ENCODE measurements at regions not wholly inside any gene's neighbourhood (a gene's known extent, or its start where the extent isn't known, plus 50 kb on each side); places are given as distances from the start of the nearest gene placed in this dataset.

DNA sequence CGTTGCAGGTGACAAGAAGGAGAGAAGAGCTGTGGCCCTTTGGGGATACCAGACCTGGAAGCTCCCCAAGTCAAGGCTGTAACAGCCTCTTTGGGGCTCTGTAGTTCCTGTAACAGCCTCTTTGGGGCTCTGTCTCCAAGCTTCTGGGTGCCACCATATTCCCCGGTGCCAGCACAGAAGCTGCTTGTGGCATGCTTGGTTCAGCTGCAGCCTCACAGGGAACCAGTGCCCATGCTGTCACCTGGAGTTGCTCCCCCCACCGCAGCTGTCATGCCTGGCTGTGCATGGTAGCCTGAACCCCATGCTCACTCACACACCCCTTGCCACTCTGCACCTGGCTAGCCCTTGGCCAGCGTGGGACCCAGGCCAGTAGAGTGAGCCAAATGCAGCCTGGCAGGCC, 109.1 kb downstream of the ELAPOR2 start:
- in situ Hi-C loops (cut with HindIII; ENCODE audit: low sequenced_read_pairs): no loop called here

DNA sequence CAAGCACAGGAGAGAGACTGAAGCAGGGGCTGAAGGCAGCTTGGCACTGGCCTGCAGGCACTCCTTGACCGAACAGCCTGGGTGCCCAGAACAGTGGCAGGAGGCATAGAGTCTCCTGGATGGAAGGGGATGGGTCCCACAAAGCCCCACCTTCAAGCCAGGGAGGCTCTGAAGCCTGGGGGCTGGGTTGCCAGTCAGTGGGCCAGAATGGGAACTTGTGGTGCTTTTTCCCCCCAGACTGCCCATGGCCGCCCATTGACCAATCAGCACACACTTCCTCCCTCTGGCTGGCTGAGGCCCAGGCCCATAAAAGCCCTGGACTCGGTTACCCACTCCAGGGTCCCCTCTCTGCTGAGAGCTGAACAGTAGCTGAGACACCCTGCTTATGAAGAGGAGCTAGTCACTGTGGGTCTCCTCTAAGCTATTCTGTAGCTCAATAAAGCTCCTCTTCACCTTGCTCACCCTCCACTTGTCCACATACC, 109.6 kb downstream of the ELAPOR2 start:
- in situ Hi-C loops (cut with HindIII; ENCODE audit: low sequenced_read_pairs): loop anchor here (5.0 to 25.0 kb wide), 2 partner anchors 38 to 187 kb away; no protein-coding TSS in a partner anchor

DNA sequence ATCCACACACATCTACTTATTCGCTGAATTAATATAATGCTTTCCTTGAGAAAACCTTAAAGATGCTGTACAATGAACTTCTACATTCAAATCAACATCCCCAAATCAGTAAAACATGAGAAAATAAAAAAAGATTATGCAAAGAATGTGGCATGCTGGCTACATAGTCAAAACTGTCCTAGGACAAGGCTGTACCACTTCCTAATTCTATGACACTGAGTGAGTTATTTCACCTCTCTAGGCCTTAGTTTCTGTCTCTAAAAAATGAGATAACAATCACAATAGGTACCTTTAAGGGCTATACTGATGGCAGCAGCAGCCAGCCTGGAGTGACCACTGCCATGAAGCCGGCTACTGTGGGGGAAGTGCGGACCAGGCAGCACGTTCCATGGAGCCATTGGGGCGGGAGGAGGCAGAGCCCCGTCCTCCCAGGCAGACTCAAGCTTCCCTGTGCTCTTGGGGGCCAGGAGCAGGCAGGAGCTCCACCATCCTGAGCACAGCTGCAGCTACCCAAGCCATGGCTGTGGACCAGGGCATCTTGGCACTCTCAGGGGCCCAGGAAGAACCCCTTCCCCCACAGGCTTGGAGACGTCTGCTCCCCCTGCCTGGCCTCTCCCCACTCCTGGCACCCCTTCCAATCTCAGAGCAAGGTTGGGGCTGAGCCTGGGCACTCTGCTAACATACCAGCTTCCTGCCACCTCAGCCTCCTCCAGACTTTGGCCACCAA, 110.2 kb downstream of the ELAPOR2 start:
- in situ Hi-C loops (cut with HindIII; ENCODE audit: low sequenced_read_pairs): loop anchor here (5.0 to 25.0 kb wide), 2 partner anchors 37 to 188 kb away; no protein-coding TSS in a partner anchor

DNA sequence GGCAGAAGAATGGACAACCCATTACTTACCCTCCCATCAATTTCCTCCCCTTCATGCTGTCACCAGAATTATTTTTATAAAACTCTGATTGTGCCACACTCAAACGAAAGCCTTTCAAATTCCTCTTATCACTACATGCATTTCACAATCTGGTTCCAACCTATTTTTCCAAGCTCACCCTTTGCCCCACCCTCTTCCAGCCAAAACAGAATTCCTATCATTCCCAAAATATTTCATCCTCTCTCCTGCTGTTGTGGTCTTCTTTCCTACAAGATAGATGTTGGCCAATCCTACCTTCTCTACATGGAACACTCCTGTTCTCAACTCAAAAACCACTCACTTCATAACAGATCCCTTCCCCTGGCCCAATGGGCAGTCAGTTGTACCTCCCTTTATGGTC, 111.5 kb downstream of the ELAPOR2 start:
- in situ Hi-C loops (cut with HindIII; ENCODE audit: low sequenced_read_pairs): loop anchor here (5.0 to 25.0 kb wide), 2 partner anchors 36 to 189 kb away; no protein-coding TSS in a partner anchor

DNA sequence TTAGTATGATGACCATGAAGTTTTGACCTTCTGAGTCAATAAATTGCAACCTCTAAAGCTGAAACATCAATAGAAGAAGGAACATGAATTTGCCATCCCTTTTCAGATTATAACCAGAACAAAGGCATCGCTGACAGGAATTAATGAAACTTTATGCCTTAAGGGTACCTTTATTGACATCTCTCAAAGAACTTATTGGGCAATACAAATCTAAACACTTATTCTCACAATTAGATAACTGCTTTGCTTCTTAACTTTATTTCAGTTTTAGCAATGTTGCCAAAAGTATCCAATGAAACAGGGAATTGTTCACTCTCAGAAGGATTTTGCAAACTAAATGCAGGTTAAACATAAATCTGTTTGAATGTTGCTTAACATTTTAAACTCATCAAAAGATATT, 116.0 kb downstream of the ELAPOR2 start:
- in situ Hi-C loops (cut with HindIII; ENCODE audit: low sequenced_read_pairs): loop anchor here (25.0 kb wide), 1 partner anchor 194 kb away; no protein-coding TSS in a partner anchor

DNA sequence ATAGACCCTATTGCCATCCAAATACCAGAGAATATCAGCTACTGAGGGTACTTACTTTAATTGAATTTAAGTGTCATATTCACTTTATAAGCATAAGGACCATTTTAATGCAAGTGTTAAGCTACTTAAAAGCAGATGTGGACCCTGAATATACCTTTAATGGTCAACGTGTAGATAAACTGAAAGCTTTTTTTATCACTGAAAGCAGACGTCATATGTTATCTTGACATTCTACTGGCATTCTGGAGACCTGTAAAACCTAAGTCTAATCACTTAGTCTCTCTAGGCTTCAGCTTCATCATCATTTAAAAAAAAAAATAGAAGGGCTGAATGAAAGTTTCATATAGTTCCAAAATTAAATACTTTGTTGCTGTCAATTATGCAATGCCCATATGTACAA, 116.5 kb downstream of the ELAPOR2 start:
- in situ Hi-C loops (cut with HindIII; ENCODE audit: low sequenced_read_pairs): loop anchor here (25.0 kb wide), 1 partner anchor 194 kb away; no protein-coding TSS in a partner anchor

- in situ Hi-C loops (cut with HindIII; ENCODE audit: low sequenced_read_pairs): loop anchor here (25.0 kb wide), 1 partner anchor 195 kb away; no protein-coding TSS in a partner anchor
Observed at GRCh38 chr7:86942081-86942480, 117.4 kb downstream of the ELAPOR2 start.

GRCh38 chr7:86939197-86939814, 120.1 kb downstream of the ELAPOR2 start:
- in situ Hi-C loops (cut with HindIII; ENCODE audit: low sequenced_read_pairs): loop anchor here (25.0 kb wide), 1 partner anchor 198 kb away; no protein-coding TSS in a partner anchor

- in situ Hi-C loops (cut with HindIII; ENCODE audit: low sequenced_read_pairs): loop anchor here (25.0 kb wide), 1 partner anchor 200 kb away; no protein-coding TSS in a partner anchor
Observed at GRCh38 chr7:86937363-86937878, 122.0 kb downstream of the ELAPOR2 start.

- in situ Hi-C loops (cut with HindIII; ENCODE audit: low sequenced_read_pairs): loop anchor here (25.0 kb wide), 1 partner anchor 204 kb away; no protein-coding TSS in a partner anchor
Observed at GRCh38 chr7:86933295-86933845, 126.1 kb downstream of the ELAPOR2 start.

GRCh38 chr7:86932038-86932512, 127.4 kb downstream of the ELAPOR2 start:
- in situ Hi-C loops (cut with HindIII; ENCODE audit: low sequenced_read_pairs): loop anchor here (25.0 kb wide), 1 partner anchor 205 kb away; no protein-coding TSS in a partner anchor

- in situ Hi-C loops (cut with HindIII; ENCODE audit: low sequenced_read_pairs): loop anchor here (25.0 kb wide), 1 partner anchor 206 kb away; no protein-coding TSS in a partner anchor
Observed at GRCh38 chr7:86931439-86931838, 128.0 kb downstream of the ELAPOR2 start.

DNA sequence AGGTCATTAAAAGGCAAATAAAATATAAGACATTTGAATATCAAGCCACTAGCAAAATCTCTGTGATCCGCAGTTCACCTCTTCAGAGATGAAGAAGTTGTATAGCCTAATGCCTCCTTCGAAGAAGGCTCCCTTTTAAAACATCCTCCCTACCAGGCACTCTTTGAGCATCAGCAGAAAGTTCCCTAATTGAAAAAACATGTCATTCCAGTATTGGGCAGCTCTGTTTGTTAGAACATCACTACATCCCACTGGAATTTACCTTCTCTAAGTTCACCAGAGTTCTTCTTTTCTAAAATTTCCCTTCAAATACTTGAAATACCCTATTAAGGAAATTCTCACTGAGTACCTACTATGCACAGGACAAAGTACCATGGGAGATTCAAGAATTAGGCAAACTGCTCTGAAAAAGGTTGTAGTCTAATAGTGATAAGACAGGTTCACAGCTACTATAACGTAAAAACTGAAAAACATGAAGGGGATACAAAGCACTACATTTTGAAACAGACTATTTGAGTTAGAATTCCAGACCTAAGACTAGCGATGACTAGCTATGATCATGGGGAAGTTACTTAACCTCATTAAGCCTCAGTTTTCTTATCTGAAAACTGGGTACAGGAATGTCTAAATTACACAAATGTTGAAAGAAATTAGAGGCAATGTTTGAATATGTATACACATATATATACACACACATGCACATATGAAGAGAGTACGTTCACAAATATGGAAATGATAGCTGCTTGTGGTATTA, 128.7 kb downstream of the ELAPOR2 start:
- in situ Hi-C loops (cut with HindIII; ENCODE audit: low sequenced_read_pairs): loop anchor here (25.0 kb wide), 1 partner anchor 207 kb away; no protein-coding TSS in a partner anchor

- in situ Hi-C loops (cut with HindIII; ENCODE audit: low sequenced_read_pairs): loop anchor here (25.0 kb wide), 1 partner anchor 208 kb away; no protein-coding TSS in a partner anchor
Observed at GRCh38 chr7:86929293-86930109, 130.0 kb downstream of the ELAPOR2 start.

DNA sequence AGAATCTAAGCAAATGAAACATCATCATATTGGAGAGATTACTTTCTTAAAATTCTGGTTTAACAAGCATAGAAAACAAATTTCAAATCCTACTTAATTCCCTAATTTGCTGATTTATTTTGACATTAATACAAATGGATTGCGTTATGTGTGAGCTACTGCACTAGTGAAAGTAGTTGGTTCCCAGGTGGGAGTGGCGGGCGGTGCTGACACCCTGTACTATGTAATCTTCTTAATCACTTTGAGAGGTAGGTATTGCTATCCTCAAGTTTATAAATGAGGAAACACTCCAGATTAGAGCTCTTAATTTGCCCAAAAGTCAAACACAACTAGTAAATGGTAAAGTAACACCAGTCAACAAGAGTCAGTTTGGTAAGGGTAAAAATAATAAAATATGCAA, 131.1 kb downstream of the ELAPOR2 start:
- in situ Hi-C loops (cut with HindIII; ENCODE audit: low sequenced_read_pairs): loop anchor here (25.0 kb wide), 1 partner anchor 209 kb away; no protein-coding TSS in a partner anchor

- in situ Hi-C loops (cut with HindIII; ENCODE audit: low sequenced_read_pairs): loop anchor here (25.0 kb wide), 1 partner anchor 211 kb away; no protein-coding TSS in a partner anchor
Observed at GRCh38 chr7:86926732-86927131, 132.7 kb downstream of the ELAPOR2 start.

DNA sequence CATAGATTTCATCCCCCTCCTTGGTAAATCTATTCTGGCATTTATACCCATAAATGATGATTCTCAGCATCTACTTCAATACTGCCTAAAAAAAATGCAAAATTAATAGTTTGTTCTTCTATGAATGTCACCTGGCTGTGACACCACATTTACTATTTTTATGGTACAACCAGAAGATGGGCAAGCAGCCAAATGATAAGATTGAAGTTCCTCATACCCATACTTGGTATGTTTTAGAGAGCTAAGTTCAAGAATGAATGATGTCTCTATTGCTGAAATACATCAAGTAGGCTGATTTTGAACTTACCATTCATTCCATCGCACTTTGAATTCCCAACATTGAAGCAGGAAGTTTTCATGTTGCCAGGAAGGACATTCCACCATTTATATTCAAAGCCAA, 134.2 kb downstream of the ELAPOR2 start:
- in situ Hi-C loops (cut with HindIII; ENCODE audit: low sequenced_read_pairs): loop anchor here (25.0 kb wide), 1 partner anchor 212 kb away; no protein-coding TSS in a partner anchor

DNA sequence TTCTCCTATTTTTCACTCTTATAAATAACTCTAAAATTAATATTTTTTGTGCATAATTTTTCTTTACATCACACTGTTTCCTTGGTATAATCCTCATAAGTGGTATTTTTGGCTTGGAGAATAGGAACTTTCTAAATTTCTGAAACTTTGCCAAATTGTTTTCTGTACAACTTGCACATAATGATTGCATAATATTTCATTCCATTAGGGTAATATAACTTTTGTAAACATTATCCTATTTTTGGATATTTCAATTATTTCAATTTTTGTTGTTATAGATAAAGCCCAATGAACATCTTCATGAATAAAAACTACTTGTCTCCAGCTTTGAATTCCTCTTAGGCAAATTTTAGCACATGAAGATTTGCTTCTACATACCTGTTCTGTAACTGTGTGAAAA, 135.9 kb downstream of the ELAPOR2 start:
- in situ Hi-C loops (cut with HindIII; ENCODE audit: low sequenced_read_pairs): no loop called here

- in situ Hi-C loops (cut with HindIII; ENCODE audit: low sequenced_read_pairs): no loop called here
Observed at GRCh38 chr7:86920154-86920553, 139.3 kb downstream of the ELAPOR2 start.
